Left ventricle myocardium inferior (tissue), 1 donor: ENCODE measurements at regions not wholly inside any gene's neighbourhood (a gene's known extent, or its start where the extent isn't known, plus 50 kb on each side); places are given as distances from the start of the nearest gene placed in this dataset.

Experiments used
- DNase-seq: peaks from one replicate; pipeline ENCODE4 v3.0.0-alpha.2; 2020
- H3K27ac ChIP-seq: fragments of 200-600 bp; replicated peaks from 2 replicates; pipeline ENCODE4 v1.8.0; 2021
- H3K27me3 ChIP-seq: fragments of 200-600 bp; 2 replicates; pipeline ENCODE4 v1.8.0; 2021; ENCODE audit warnings: low read depth
- H3K36me3 ChIP-seq: fragments of 200-600 bp; 2 replicates; pipeline ENCODE4 v1.8.0; 2021
- H3K4me1 ChIP-seq: fragments of 200-600 bp; 2 replicates; pipeline ENCODE4 v1.8.0; 2021
- H3K4me3 ChIP-seq: fragments of 200-600 bp; 2 replicates; pipeline ENCODE4 v1.8.0; 2021; ENCODE audit warnings: mild to moderate bottlenecking, moderate library complexity
- H3K9me3 ChIP-seq: fragments of 200-600 bp; replicated peaks from 2 replicates; pipeline ENCODE4 v1.8.0; 2021
- intact Hi-C: fragments of 100-400 bp; cut with micrococcal nuclease; formaldehyde crosslinking; loops from one replicate; pipeline ENCODE4 v1.11.0; 2022
- TF ChIP-seq, protein P1 (sequence below): fragments of 200-600 bp; IDR thresholded peaks from 2 replicates; pipeline ENCODE4 v1.8.0; 2021; ENCODE audit warnings: antibody characterized with exemption, mild to moderate bottlenecking, borderline replicate concordance
- donor health status: DM: no; HTN: yes; CAD: no; lungs with severe emphysema.

DNA sequence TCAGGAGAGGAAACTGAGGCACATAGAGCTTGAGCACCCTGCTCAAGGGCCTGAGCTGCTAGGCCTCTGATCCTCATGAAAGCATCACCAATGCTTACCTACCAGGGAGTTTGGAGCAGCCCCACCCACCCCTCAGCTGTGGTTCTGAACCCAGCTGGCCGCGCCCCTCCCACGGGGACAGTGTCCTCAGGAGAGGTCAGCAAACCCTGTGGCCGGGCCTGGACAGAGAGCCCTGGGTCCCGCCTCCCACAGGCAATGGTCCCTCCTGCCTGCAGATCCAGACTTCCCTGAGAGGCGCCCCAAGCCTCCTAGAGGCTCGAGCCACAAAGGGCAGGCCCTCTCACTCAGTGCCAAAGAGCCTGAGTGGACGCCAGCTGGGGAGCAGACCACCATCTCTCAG, 184.9 kb downstream of the BRD1 start:
- no peak for DNase-seq
- intact Hi-C loops = no loop called here
- Histone ChIP-seq H3K27me3 (peaks cover 28% of the 10 kb centered on the region), H3K36me3 (no peaks in the 10 kb centered on the region), H3K4me3 (no peak overlapping the region), H3K4me1 (no peaks in the 10 kb centered on the region), H3K27ac (no peak overlapping the region), H3K9me3 (no peaks in the 10 kb centered on the region)
- TF ChIP-seq, protein P1, sequence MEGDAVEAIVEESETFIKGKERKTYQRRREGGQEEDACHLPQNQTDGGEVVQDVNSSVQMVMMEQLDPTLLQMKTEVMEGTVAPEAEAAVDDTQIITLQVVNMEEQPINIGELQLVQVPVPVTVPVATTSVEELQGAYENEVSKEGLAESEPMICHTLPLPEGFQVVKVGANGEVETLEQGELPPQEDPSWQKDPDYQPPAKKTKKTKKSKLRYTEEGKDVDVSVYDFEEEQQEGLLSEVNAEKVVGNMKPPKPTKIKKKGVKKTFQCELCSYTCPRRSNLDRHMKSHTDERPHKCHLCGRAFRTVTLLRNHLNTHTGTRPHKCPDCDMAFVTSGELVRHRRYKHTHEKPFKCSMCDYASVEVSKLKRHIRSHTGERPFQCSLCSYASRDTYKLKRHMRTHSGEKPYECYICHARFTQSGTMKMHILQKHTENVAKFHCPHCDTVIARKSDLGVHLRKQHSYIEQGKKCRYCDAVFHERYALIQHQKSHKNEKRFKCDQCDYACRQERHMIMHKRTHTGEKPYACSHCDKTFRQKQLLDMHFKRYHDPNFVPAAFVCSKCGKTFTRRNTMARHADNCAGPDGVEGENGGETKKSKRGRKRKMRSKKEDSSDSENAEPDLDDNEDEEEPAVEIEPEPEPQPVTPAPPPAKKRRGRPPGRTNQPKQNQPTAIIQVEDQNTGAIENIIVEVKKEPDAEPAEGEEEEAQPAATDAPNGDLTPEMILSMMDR = no peak

DNA sequence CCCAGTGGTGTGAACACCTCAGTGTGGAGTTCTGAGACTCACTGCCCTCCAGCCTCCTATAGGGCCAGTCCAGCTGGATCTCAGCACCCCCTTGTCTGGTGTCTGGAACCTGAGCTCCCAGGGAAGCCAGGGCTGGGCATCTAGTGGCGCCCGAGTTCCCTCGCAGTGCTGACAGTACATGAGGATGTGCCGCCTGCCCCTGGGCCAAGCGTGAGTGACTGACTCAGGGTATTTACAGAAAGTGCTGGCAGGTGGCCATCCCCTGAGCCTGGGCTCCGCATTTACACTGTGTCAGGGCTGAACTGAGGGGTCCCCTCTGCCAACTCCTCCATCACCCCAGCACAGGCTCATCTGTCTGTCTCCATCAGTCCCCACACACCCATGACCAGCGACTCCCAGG, 185.3 kb downstream of the BRD1 start:
- DNase-seq = no peak
- H3K27ac ChIP-seq = no peak overlapping the region
- no peak overlapping the region for H3K4me3 ChIP-seq
- no peaks in the 10 kb centered on the region for H3K4me1 ChIP-seq
- peaks cover 24% of the 10 kb centered on the region for H3K27me3 ChIP-seq
- intact Hi-C loops = no loop called here
- no peaks in the 10 kb centered on the region for H3K9me3 ChIP-seq
- H3K36me3 ChIP-seq = no peaks in the 10 kb centered on the region
- TF ChIP-seq, protein P1 = no peak

DNA sequence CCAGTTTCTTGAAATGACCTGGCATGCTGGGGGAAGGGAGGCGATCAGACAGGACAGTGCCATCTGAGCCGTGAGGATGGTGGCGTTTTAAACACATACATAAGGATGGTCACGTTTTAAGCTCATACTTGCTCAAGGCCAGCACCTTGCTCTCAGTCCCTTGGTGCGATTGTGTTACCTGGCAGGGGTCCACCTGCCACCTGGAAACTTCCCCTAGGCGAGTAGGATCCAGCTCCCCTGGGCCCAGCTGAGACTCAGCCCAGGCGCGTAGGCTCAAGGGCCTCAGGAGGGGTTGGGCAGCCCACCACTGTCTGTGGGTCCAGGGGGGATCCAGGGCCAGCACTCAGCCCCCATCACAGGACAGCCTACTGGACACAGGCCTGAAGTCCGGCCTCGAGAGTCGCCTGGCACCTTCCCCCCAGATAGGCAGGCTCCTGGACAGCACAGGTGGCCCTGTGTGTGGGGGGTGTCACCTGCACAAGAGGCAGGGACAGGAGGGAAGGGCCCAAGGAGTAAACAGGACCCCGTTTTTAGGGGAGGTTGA, 185.8 kb downstream of the BRD1 start:
- Histone ChIP-seq H3K4me1 (no peaks in the 10 kb centered on the region), H3K4me3 (no peak overlapping the region), H3K27me3 (peaks cover 22% of the 10 kb centered on the region), H3K9me3 (no peaks in the 10 kb centered on the region), H3K36me3 (no peaks in the 10 kb centered on the region), H3K27ac (no peak overlapping the region)
- TF ChIP-seq, protein P1 = no peak
- DNase-seq = no peak
- intact Hi-C loops = no loop called here

DNA sequence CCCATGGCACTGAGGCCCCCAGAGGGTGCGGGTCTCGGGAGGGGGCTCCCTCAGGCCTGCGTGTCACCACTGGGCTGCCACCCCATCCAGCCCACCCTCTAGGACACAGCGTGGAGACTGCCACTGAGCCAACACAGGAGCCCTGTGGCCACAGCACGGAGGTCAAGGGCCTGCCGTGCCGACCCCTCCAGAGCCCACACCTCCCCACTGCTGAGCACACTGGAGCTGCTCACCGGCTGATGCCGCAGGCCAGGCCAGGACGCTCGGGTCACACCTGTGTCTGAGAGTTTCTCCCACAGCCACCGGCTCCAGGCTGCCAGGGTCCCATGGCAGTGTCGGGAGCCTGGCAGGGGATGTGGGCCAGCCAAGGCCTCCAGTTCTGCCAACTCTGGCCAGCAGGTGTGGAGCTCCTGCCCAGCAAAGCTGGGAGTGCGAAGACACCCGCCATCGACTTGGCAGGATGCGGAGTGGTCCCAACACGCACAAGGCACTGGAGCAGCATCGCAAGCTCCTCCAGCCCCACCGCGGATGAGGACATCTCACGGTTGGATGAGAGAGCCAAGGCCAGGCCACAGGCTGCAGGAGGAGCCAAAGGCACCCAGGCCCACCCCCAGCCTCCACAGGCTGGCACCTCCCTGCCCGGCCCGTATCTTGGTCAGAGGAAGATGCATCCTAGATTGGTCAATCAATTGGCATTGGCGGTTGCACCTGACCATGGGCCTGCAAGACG, 187.1 kb downstream of the BRD1 start:
- H3K27me3 ChIP-seq = peaks cover 25% of the 10 kb centered on the region
- no peak for DNase-seq
- H3K4me3 ChIP-seq = no peak overlapping the region
- TF ChIP-seq, protein P1 = no peak
- H3K36me3 ChIP-seq = no peaks in the 10 kb centered on the region
- no peaks in the 10 kb centered on the region for H3K4me1 ChIP-seq
- H3K9me3 ChIP-seq = no peaks in the 10 kb centered on the region
- intact Hi-C loops = no loop called here
- H3K27ac ChIP-seq = no peak overlapping the region

DNA sequence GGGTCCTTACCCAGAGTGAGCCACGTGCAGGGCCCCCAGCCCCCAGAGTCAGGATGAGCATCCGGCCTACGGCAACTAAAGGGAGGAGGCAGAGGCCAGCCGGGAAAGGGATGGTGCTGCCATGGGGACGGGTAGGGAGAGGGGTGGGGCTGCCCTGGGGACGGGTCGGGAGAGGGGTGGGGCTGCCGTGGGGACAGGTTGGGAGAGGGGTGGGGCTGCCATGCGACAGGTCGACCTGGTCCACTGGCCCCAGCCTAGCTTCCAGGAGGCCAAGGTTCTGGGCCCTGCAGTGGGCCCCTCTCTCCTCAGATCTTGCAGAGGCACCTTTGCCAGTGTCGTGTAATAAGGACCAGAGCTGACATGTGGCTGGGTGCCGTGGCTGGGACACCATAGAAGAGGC, 187.7 kb downstream of the BRD1 start:
- no peak for DNase-seq
- TF ChIP-seq, protein P1 = no peak
- H3K4me1 ChIP-seq = no peaks in the 10 kb centered on the region
- H3K36me3 ChIP-seq = no peaks in the 10 kb centered on the region
- intact Hi-C loops = no loop called here
- H3K4me3 ChIP-seq = no peak overlapping the region
- H3K27ac ChIP-seq = no peak overlapping the region
- H3K9me3 ChIP-seq = no peaks in the 10 kb centered on the region
- peaks cover 30% of the 10 kb centered on the region for H3K27me3 ChIP-seq
